Sigmoid colon (tissue), 6 donors: ENCODE measurements at regions not wholly inside any gene's neighbourhood (a gene's known extent, or its start where the extent isn't known, plus 50 kb on each side); places are given as distances from the start of the nearest gene placed in this dataset.

ENCODE experiments used
- DNase-seq: peaks from one replicate; pipeline ENCODE4 v3.0.0-alpha.2; 2019
- H3K27ac ChIP-seq, 4 donors: fragments of 200-600 bp; sonication (generic); one replicate each; pipeline ENCODE4 v1.5.1; 2016 to 2019; ENCODE audit warnings: mild to moderate bottlenecking in 1 of 4
- H3K27me3 ChIP-seq, 3 donors: fragments of 200-600 bp; sonication (generic); one replicate each; pipeline ENCODE4 v1.5.1; 2019; ENCODE audit warnings: mild to moderate bottlenecking in 1 of 3
- H3K36me3 ChIP-seq, 4 donors: fragments of 200-600 bp; sonication (generic); one replicate each; pipeline ENCODE4 v1.5.1; 2016 to 2019
- H3K4me1 ChIP-seq, 4 donors: fragments of 200-600 bp; sonication (generic); one replicate each; pipeline ENCODE4 v1.5.1; 2017 to 2019
- H3K4me3 ChIP-seq, 4 donors: fragments of 200-600 bp; sonication (generic); one replicate each; pipeline ENCODE4 v1.5.1; 2017 to 2019; ENCODE audit warnings: mild to moderate bottlenecking in 2 of 4, moderate library complexity in 1 of 4
- H3K9me3 ChIP-seq, 4 donors: fragments of 200-600 bp in 3 of 4; sonication (generic) in 3 of 4; one replicate each; pipeline versions ENCODE4 v1.5.1 to v1.6.1; 2013 to 2019
- EP300 ChIP-seq, 4 donors: sonication (generic); formaldehyde crosslinking; IDR thresholded peaks; one replicate each; pipeline ENCODE4 v1.6.1; 2017; ENCODE audit warnings: antibody characterized with exemption in 4 of 4
- POLR2A ChIP-seq, 2 donors: fragments of 450-650 bp; IDR thresholded peaks; one replicate each; pipeline ENCODE4 v1.6.1; 2016; ENCODE audit warnings: antibody characterized with exemption in 2 of 2, mild to moderate bottlenecking in 2 of 2, moderate library complexity in 2 of 2
- POLR2AphosphoS5 ChIP-seq, 4 donors: sonication (generic); formaldehyde crosslinking; IDR thresholded peaks; one replicate each; pipeline ENCODE4 v1.6.1; 2017; ENCODE audit warnings: antibody characterized with exemption in 4 of 4
- WGBS, 2 donors: extraction: QIAGEN DNeasy Blood & Tissue Kit; methylation state at CpG; one replicate each; pipeline ENCODE4 v1.1.7; 2013; 5-methylcytosine and 5-hydroxymethylcytosine counted together
- intact Hi-C: fragments of 100-400 bp; cut with DNase I; formaldehyde crosslinking; loops from one replicate; pipeline ENCODE4 v1.15.1; 2023
- TF ChIP-seq, protein P1 (sequence below), 4 experiments: fragments of 450-650 bp in 3 of 4; fragments of 200-600 bp in 1 of 4; IDR thresholded peaks; one replicate each; pipeline ENCODE4 v1.5.1; 2016 to 2019; ENCODE audit warnings: antibody characterized with exemption in 4 of 4, mild to moderate bottlenecking in 3 of 4, moderate library complexity in 2 of 4
- donor health status: healthy with polysubstance abuse.
- donor health status: healthy.

DNA sequence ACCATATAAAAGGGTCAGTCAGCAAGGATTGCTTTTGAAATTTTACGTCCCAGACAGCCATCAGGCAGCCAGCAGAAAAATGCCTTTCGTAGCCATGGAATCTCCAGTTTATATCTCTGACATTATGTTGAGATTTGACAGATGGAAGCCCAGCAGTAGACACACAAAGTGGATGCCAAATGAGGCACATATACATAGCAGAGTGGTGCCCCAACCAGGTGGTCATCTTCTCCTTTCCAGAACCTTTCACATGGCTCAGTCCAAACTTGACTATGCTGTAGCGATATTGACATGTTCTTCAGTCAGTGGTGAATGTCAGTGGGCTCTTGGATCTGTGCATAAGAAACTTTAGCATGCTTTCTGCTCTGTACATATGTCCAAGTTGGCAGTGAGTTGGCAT, 123.3 kb upstream of the GBE1 start:
- no peaks in the 10 kb centered on the region for H3K36me3 ChIP-seq
- H3K4me3 ChIP-seq: no peak overlapping the region
- intact Hi-C loops: no loop called here
- no peaks in the 10 kb centered on the region for H3K9me3 ChIP-seq
- TF ChIP-seq POLR2AphosphoS5 (IDR thresholded peaks at IDR 0.05): no peak
- TF ChIP-seq POLR2A (IDR thresholded peaks at IDR 0.05): no peak
- TF ChIP-seq, protein P1, sequence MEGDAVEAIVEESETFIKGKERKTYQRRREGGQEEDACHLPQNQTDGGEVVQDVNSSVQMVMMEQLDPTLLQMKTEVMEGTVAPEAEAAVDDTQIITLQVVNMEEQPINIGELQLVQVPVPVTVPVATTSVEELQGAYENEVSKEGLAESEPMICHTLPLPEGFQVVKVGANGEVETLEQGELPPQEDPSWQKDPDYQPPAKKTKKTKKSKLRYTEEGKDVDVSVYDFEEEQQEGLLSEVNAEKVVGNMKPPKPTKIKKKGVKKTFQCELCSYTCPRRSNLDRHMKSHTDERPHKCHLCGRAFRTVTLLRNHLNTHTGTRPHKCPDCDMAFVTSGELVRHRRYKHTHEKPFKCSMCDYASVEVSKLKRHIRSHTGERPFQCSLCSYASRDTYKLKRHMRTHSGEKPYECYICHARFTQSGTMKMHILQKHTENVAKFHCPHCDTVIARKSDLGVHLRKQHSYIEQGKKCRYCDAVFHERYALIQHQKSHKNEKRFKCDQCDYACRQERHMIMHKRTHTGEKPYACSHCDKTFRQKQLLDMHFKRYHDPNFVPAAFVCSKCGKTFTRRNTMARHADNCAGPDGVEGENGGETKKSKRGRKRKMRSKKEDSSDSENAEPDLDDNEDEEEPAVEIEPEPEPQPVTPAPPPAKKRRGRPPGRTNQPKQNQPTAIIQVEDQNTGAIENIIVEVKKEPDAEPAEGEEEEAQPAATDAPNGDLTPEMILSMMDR (IDR thresholded peaks at IDR 0.05): no peak
- TF ChIP-seq EP300 (IDR thresholded peaks at IDR 0.05): no peak
- H3K27me3 ChIP-seq: no peaks in the 10 kb centered on the region
- WGBS, 2 donors: 87 to 88% methylated on average over 3 of the region's 3 CpGs
- no peak for DNase-seq
- H3K4me1 ChIP-seq: peaks cover 0 to 13% (median 0%) of the 10 kb centered on the region in 4 donors
- no peak overlapping the region for H3K27ac ChIP-seq

DNA sequence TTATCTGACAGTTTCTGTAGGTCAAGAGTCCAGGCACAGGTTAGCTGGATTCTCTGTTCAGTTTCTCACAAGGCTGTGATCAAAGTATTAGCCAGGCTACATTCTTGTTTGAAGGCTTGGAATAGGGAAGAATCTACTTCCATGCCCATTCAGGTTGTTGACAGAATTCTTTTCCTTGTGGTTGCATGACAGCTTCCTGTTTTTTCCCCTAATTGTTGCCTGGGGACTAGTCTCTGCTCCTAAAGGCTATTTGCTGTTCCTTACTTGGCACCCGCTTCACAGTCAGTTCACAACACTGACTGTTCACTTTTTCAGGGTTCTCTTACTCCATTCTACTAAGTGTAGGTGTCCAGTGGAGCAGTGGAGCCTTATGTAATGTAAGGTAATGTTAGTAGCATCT, 115.4 kb upstream of the GBE1 start:
- no peak for TF ChIP-seq EP300 (IDR thresholded peaks at IDR 0.05)
- TF ChIP-seq POLR2AphosphoS5 (IDR thresholded peaks at IDR 0.05): no peak
- TF ChIP-seq POLR2A (IDR thresholded peaks at IDR 0.05): no peak
- TF ChIP-seq, protein P1 (IDR thresholded peaks at IDR 0.05): no peak
- no peaks in the 10 kb centered on the region for H3K4me1 ChIP-seq
- no peak overlapping the region for H3K27ac ChIP-seq
- no peaks in the 10 kb centered on the region for H3K27me3 ChIP-seq
- H3K36me3 ChIP-seq: no peaks in the 10 kb centered on the region
- intact Hi-C loops: no loop called here
- DNase-seq: no peak
- WGBS, 2 donors: 85 to 90% methylated on average over 1 of the region's 1 CpG
- no peak overlapping the region for H3K4me3 ChIP-seq
- H3K9me3 ChIP-seq: no peaks in the 10 kb centered on the region

DNA sequence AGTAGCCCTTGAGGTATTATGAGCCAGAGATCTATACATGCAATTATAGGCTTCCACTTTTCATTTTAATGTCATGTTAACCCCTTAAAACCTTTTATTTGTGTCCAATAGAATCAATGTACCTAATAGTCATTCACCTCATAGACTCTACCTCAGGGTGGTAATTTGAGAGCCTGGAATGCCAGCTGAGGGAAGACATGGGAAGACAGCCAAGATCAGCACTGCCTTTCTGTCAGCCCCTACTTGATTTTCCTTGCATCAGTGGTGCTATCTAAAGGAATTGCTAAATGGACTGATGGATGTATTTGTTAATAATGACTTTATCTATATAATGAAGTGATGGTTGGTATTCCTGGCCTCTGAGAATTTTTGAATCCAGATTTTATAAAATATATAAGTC, 113.3 kb upstream of the GBE1 start:
- Histone ChIP-seq H3K27me3 (no peaks in the 10 kb centered on the region), H3K9me3 (no peaks in the 10 kb centered on the region), H3K4me3 (no peak overlapping the region), H3K4me1 (no peaks in the 10 kb centered on the region), H3K27ac (no peak overlapping the region), H3K36me3 (no peaks in the 10 kb centered on the region)
- TF ChIP-seq POLR2A (IDR thresholded peaks at IDR 0.05): no peak
- no peak for DNase-seq
- intact Hi-C loops: no loop called here

DNA sequence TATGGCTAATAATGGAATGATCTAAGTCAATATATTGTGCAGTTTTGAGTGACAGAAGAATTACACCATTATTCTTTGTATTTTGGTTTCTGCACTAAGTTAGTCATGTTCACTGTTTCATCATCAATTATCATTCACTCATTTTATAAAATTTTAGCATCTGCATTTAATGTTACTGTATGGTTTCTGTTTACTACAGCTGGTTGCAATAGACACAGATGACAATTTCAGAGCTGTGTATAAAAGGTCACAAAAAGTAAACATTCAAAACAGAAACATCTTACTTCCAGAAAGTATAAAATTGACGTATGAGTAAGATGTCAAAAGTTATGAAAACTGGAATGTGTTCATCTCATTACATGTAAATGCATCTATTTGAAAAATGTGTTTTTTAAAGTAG, 111.1 kb upstream of the GBE1 start:
- DNase-seq: no peak
- Histone ChIP-seq H3K27me3 (no peaks in the 10 kb centered on the region), H3K9me3 (no peaks in the 10 kb centered on the region), H3K4me1 (no peaks in the 10 kb centered on the region), H3K36me3 (no peaks in the 10 kb centered on the region), H3K27ac (no peak overlapping the region), H3K4me3 (no peak overlapping the region)
- TF ChIP-seq POLR2A (IDR thresholded peaks at IDR 0.05) (no peak), POLR2AphosphoS5 (IDR thresholded peaks at IDR 0.05) (no peak), EP300 (IDR thresholded peaks at IDR 0.05) (no peak)
- TF ChIP-seq, protein P1 (IDR thresholded peaks at IDR 0.05): no peak
- intact Hi-C loops: no loop called here
- WGBS, 2 donors: 32 to 71% methylated on average over 1 of the region's 1 CpG

DNA sequence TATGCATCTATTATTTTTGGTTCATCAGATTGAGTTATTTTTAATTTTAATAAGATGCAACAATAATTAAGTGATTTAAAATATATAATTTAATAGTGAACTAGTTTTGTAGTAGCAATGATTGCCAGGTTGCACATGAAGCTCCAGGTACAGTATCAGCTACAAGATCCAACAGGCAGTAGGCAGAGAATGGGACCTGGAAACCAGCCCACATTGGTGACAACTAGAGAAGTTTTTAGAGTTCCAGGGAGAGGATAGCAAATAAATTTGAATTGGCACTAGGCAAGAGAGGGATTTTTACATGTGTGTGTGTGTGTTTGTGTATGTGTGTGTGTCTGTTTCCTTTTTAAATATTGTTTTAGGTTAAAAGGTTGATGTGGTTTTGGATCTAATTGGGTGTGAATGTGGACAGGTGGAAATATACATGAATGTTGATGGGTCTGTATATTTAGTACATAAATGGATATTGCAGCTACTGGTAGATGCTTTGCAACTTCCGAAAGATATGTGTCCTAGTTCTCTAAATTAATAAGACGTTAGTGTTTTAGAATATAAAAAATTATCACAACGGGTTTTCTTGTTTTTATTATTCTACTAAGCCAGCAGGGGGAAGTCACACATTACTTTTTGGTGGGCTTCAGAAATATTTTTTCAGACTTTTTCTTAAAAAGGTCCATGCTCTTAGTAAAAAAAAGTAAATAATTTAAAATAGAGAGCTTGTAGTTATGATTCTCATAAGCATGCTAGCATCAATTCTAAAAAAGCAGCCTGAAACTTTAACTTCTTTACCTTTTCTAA, 110.1 kb upstream of the GBE1 start:
- no peak overlapping the region for H3K4me3 ChIP-seq
- H3K9me3 ChIP-seq: no peaks in the 10 kb centered on the region
- 54 to 66% methylated on average over 3 of the region's 3 CpGs for WGBS, 2 donors
- no peaks in the 10 kb centered on the region for H3K4me1 ChIP-seq
- TF ChIP-seq, protein P1 (IDR thresholded peaks at IDR 0.05): no peak
- TF ChIP-seq POLR2A (IDR thresholded peaks at IDR 0.05): no peak
- no peak for TF ChIP-seq POLR2AphosphoS5 (IDR thresholded peaks at IDR 0.05)
- TF ChIP-seq EP300 (IDR thresholded peaks at IDR 0.05): no peak
- no peak overlapping the region for H3K27ac ChIP-seq
- no peaks in the 10 kb centered on the region for H3K27me3 ChIP-seq
- no peak for DNase-seq
- intact Hi-C loops: no loop called here
- H3K36me3 ChIP-seq: no peaks in the 10 kb centered on the region
